LNCAP (cell line): ENCODE measurements at regions not wholly inside any gene's neighbourhood (a gene's known extent, or its start where the extent isn't known, plus 50 kb on each side); places are given as distances from the start of the nearest gene placed in this dataset.

ENCODE experiments used
- CTCF ChIP-seq: fragments of 450-650 bp; IDR thresholded peaks from 2 replicates; pipeline ENCODE4 v1.5.1; 2017; ENCODE audit warnings: mild to moderate bottlenecking

GRCh38 chr13:97574926-97575325, 141.0 kb downstream of the RAP2A start:
- peak; percentile 48 for TF ChIP-seq CTCF

- no peak for TF ChIP-seq CTCF
Measured at GRCh38 chr13:97577026-97577425, 143.1 kb downstream of the RAP2A start.

DNA sequence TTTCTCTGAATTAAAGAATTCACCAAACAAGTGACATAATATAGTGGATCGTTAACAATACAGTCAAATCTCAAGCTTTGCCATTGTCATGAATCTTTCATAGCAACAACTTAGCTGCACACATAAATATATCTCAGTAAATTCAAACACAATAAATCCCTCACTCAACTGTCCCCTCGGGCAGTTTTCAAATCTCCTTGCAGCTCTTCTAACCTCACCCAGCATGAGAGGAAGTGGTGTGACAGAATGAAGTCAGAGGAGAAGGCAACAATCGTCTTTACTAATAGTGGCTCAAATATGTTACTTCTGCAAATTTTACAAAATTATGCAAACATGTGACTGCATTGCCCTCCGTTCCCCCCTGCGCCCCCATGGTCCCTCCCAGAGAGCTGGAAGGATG, 148.2 kb downstream of the RAP2A start:
- no peak for TF ChIP-seq CTCF

- TF ChIP-seq CTCF, result no peak
Measured at GRCh38 chr13:97583907-97584497, 150.0 kb downstream of the RAP2A start.

GRCh38 chr13:97586941-97587340, 153.0 kb downstream of the RAP2A start:
- TF ChIP-seq CTCF, result no peak

DNA sequence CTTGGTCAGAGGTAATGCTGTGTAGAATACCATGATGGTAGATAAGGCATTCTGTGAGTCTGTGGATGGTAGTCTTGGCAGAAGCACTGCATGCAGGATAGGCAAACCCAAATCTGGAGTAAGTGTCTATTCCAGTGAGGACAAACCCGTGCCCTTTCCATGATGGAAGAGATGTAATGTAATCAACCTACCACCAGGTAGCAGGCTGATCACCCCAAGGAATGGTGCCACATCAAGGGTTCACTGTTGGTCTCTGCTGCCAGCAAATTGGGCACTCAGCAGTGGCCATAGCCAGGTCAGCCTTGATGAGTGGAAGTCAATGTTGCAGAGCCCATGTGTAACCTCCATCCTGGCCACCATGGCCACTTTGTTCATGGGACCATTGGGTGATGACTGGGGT, 155.0 kb downstream of the RAP2A start:
- TF ChIP-seq CTCF, result no peak

GRCh38 chr13:97600458-97601075, 166.6 kb downstream of the RAP2A start:
- TF ChIP-seq CTCF, result no peak

DNA sequence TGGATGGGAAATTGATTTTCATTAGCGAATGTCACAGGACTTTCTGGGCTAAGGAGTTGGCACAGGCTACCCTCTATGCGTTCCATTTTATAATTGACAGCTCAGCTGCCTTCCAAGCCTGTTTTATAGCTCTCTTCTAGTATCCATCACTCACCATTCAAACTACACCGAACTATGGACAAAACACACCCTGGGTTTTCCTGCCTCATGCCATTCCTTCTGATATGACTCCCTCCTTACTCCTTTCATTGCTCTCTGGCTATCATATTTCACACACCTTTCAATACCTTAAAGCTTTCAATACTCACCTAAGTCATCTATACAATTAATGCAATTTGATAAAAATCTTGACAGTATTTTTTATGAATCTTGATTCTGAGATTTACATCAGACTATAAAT, 181.3 kb downstream of the RAP2A start:
- no peak for TF ChIP-seq CTCF
